Left ventricle myocardium inferior (tissue), 1 donor: ENCODE measurements at regions not wholly inside any gene's neighbourhood (a gene's known extent, or its start where the extent isn't known, plus 50 kb on each side); places are given as distances from the start of the nearest gene placed in this dataset.

Source experiments
- DNase-seq: peaks from one replicate; pipeline ENCODE4 v3.0.0-alpha.2; 2020
- H3K27ac ChIP-seq: fragments of 200-600 bp; replicated peaks from 2 replicates; pipeline ENCODE4 v1.8.0; 2021
- H3K27me3 ChIP-seq: fragments of 200-600 bp; 2 replicates; pipeline ENCODE4 v1.8.0; 2021; ENCODE audit warnings: low read depth
- H3K36me3 ChIP-seq: fragments of 200-600 bp; 2 replicates; pipeline ENCODE4 v1.8.0; 2021
- H3K4me1 ChIP-seq: fragments of 200-600 bp; 2 replicates; pipeline ENCODE4 v1.8.0; 2021
- H3K4me3 ChIP-seq: fragments of 200-600 bp; 2 replicates; pipeline ENCODE4 v1.8.0; 2021; ENCODE audit warnings: mild to moderate bottlenecking, moderate library complexity
- H3K9me3 ChIP-seq: fragments of 200-600 bp; replicated peaks from 2 replicates; pipeline ENCODE4 v1.8.0; 2021
- CTCF ChIP-seq: fragments of 200-600 bp; IDR thresholded peaks from 2 replicates; pipeline ENCODE4 v1.8.0; 2021; ENCODE audit warnings: antibody characterized with exemption, mild to moderate bottlenecking, borderline replicate concordance
- intact Hi-C: fragments of 100-400 bp; cut with micrococcal nuclease; formaldehyde crosslinking; loops from one replicate; pipeline ENCODE4 v1.11.0; 2022
- donor health status: DM: no; HTN: yes; CAD: no; lungs with severe emphysema.

- intact Hi-C loops, result no loop called here
- no peak overlapping the region for H3K27ac ChIP-seq
These were observed 1392.1 kb upstream of the WWC1 start for GRCh38 chr5:166899343-166899742.

GRCh38 chr5:166904571-166904970 is 1386.9 kb upstream of the WWC1 start:
- no peak for DNase-seq
- no peaks in the 10 kb centered on the region for H3K9me3 ChIP-seq
- no peaks in the 10 kb centered on the region for H3K36me3 ChIP-seq
- H3K27me3 ChIP-seq, result no peaks in the 10 kb centered on the region
- no peak for TF ChIP-seq CTCF
- H3K27ac ChIP-seq, result no peak overlapping the region
- H3K4me3 ChIP-seq, result no peak overlapping the region
- intact Hi-C loops, result no loop called here
- no peaks in the 10 kb centered on the region for H3K4me1 ChIP-seq

More at GRCh38 chr5:166899343-166899742, 1392.1 kb upstream of the WWC1 start:
- no peak for TF ChIP-seq CTCF
- H3K36me3 ChIP-seq, result no peaks in the 10 kb centered on the region
- no peak for DNase-seq
- H3K4me1 ChIP-seq, result no peaks in the 10 kb centered on the region
- no peaks in the 10 kb centered on the region for H3K27me3 ChIP-seq
- H3K9me3 ChIP-seq, result no peaks in the 10 kb centered on the region
- no peak overlapping the region for H3K4me3 ChIP-seq

- no peak for TF ChIP-seq CTCF
- no peak for DNase-seq
- no peaks in the 10 kb centered on the region for H3K4me1 ChIP-seq
- H3K4me3 ChIP-seq, result no peak overlapping the region
- peaks cover 3% of the 10 kb centered on the region for H3K27me3 ChIP-seq
- no peak overlapping the region for H3K27ac ChIP-seq
- no peaks in the 10 kb centered on the region for H3K9me3 ChIP-seq
- no peaks in the 10 kb centered on the region for H3K36me3 ChIP-seq
- intact Hi-C loops, result no loop called here
These were observed 1384.3 kb upstream of the WWC1 start for GRCh38 chr5:166906991-166907713.

GRCh38 chr5:166909040-166909439 is 1382.4 kb upstream of the WWC1 start:
- Histone ChIP-seq H3K4me3 (no peak overlapping the region), H3K4me1 (no peaks in the 10 kb centered on the region), H3K9me3 (no peaks in the 10 kb centered on the region), H3K36me3 (no peaks in the 10 kb centered on the region), H3K27me3 (peaks cover 10% of the 10 kb centered on the region), H3K27ac (no peak overlapping the region)
- DNase-seq, result no peak
- intact Hi-C loops, result no loop called here
- no peak for TF ChIP-seq CTCF

GRCh38 chr5:166909926-166910325 is 1381.5 kb upstream of the WWC1 start:
- DNase-seq, result no peak
- H3K9me3 ChIP-seq, result no peaks in the 10 kb centered on the region
- H3K4me3 ChIP-seq, result no peak overlapping the region
- intact Hi-C loops, result no loop called here
- no peak for TF ChIP-seq CTCF
- no peak overlapping the region for H3K27ac ChIP-seq
- peaks cover 10% of the 10 kb centered on the region for H3K27me3 ChIP-seq
- H3K4me1 ChIP-seq, result no peaks in the 10 kb centered on the region
- no peaks in the 10 kb centered on the region for H3K36me3 ChIP-seq
